HG02884 (cell line): ENCODE measurements at regions not wholly inside any gene's neighbourhood (a gene's known extent, or its start where the extent isn't known, plus 50 kb on each side); places are given as distances from the start of the nearest gene placed in this dataset.

Experiments
- ATAC-seq: cut with Tn5 transposase; IDR thresholded peaks from one replicate; pipeline ENCODE4 v1.9.1; 2021; ENCODE audit warnings: mild to moderate bottlenecking, moderate library complexity; ENCODE audit not compliant: unreplicated experiment

DNA sequence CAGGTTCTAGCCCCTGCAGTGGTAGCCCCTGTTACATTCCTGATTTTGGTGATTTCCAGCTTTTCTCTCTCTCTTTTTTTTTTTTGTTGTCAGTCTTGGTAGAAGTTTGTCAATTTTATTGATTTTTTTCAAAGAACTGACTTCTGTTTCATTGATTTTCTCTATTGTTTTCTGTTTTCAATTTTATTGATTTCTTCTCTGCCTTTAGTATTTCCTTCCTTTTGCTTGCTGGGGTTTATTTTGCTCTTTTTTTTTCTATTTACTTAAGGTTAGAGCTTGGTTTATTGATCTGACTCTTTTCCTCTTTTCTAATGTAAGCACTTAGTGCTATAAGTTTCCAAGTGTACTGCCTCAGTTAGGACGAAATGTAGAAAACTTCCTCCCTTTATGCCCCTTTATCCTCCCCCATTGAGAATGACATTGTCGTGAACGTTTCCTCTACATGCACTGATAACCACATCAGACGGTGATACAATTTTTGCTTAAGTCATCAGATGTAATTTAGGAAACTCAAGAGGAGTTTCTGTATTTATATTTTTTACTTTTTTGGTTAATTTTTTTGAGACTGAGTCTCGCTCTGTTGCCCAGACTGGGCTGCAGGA, 81.1 kb upstream of the HS6ST1 start:
- no peak for ATAC-seq

DNA sequence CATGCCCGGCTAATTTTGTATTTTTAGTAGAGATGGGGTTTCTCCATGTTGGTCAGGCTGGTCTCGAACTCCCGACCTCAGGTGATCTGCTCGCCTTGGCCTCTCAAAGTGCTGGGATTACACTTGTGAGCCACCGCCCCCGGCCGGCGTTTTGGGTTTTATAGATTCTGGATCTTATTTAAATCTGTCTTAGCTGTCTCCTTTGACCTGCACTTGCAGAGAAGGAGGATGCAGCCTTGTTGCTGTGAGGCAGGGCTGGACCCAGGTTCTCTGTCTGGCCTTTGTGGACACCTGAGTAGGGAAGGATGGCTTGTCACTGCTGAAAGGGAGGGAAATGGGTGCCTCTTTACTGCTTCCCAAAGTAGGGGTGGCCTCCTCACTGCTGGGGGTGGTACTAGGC, 83.0 kb upstream of the HS6ST1 start:
- no peak for ATAC-seq

DNA sequence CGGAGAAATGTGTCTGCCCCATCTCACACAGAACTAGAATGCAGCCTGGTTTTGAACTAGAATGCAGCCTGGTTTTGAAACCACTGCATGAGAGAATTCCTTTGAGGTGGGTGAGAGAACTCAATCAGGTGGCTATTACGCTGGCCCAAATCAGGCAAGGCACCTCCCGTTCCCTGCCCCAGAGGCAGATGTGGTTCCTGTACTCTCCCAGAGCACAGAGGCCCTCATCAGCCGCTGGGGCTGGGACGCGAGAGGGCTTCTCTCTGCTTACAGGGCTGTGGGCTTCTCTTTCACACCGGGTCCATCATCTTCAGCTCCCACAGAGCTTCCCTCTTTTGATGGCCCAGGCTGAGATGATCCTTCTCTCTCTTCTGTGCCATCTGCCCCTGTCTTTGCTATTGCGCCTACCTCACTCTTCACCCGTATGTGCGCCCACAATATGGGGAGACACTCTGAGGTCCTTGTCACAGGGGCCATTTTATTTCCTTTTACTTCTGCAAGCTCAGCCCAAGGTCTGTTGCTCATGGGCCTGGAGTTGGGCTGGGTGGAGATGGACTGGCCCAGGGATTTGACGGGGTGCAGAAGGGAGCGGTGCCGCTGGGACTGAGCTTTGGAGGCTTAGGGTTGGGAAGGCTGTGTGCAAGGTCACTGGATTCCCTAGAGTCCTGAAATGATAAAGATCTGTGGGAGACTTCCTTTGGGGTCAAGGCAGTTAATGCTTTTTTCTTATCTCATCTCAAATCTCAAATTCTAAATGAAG, 84.4 kb upstream of the HS6ST1 start:
- ATAC-seq: no peak

DNA sequence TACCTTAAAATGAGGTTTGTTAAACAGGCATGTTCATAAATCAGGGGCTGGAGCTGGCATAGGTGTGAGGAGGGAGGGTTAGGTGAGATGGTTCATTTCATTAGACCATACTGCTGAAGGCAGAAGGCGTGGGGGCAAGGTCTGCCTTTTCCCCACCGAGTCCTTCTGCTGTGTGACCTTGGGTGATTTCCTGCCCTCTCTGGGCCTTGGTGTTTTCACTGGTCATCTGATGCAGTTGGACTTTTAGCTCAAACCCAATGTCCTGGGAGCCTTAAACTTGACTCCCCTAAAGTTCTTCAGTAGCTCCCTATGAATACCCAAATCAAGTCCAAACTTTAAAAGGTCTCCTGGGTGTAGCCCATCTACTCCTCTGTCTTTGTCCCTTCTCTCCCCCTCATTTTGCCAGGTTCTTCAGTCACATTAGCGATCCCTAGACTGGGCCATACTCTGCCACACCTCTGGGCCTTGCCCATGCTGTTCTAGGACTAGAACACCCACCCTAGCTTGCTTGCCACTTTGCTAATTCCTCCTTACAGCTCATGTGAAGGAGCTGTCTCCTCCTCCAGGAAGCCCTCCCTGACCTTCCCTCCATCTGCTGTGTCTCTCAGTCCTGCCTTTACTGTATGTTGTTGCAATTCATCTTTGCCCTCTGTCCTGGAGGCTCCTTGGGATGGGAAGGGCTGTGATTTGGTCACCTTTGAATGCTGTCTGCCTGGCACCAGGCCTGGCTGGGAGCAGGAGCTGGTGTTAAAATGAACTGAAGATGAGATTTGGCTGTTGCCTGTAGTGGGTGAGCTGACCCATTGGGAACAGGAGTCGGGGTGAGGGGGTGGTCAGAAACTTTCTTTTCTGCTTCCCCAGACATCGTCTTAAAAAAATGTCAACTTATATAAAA, 85.4 kb upstream of the HS6ST1 start:
- ATAC-seq: no peak

DNA sequence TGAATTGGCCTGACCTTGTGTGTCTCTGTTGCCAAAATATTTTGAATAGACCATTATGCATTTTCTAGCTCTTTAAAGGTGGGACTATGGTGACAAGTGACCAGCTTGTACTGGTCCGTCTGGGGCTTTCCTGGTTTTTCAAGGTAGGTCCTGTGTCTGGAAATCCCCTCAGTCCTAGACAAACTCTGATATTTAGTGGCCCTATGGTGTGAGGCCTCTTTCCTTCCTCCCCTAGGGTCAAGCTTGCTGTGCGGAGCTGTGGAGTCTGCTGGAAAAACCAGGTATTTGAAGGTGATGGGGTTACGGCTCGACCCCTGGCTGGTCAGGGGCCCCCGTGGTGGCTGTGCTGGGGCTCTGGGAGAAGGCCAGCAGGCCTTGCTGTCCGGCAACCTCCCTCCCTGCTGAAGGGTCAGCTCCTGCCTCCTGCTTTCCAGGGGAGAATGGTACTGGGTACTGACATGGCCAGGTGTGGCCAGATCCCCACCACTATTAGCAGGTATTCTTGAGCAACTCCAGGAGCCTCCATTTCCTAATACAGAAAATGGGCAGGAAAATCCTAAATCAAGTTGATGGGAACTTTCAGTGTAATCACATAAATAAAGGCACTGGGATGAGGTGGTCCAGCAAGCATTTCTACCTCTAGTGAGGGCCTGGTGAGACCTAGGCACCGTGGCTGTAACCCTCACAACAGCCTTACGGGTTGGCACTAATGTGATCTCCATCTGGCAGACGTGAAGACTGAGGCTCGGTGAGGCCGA, 86.2 kb upstream of the HS6ST1 start:
- no peak for ATAC-seq

DNA sequence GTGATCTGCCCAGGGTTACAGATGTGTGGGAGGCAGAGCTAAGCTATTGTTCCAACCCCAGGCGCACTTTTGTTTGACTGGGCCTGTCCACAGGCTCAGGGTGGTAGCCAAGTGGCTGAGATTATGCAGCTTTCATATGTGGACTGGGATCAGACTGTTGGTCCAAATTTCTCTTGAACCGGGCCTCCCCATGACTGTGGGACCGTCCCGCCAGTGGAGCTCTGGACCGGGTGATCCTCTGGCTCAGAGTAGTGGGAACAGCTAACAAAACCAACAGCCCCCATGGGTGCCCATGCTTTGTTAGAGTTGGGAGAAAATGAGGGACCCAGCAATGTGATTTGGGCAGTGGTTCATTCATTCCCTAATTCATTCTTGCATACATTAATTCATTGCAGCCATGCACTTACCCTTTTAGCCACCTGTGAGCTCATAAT, 86.8 kb upstream of the HS6ST1 start:
- ATAC-seq: no peak

DNA sequence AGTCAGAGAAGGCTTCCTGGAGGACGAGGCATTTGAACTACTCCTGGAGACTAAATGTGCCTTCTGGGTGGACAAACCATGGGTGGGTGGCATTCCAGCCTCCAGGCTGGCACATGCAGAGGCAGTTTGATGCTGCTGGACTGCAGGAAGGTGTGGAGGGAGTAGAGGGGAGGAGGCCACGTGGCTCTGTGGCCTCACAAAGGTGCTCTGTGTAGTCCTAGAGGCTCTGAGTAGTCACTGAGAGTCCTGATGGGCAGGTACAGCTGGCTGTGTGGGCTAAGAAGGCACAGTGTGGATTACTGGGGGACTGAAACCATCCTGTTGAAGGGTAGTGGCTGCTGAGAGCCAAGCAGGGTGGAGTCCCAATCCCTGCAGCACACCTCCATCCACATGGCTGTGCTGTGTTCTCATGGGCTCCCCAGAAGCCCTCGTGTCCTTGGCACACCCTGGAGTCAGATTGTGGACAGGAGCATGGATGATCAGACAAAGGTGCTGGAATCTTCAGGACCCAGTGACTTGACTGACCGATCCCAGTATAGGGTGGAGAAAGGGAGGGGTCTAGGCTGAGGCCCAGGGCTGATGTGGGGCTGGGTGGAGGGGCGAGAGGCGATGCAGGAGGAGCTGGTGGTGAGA, 87.4 kb upstream of the HS6ST1 start:
- ATAC-seq: no peak

DNA sequence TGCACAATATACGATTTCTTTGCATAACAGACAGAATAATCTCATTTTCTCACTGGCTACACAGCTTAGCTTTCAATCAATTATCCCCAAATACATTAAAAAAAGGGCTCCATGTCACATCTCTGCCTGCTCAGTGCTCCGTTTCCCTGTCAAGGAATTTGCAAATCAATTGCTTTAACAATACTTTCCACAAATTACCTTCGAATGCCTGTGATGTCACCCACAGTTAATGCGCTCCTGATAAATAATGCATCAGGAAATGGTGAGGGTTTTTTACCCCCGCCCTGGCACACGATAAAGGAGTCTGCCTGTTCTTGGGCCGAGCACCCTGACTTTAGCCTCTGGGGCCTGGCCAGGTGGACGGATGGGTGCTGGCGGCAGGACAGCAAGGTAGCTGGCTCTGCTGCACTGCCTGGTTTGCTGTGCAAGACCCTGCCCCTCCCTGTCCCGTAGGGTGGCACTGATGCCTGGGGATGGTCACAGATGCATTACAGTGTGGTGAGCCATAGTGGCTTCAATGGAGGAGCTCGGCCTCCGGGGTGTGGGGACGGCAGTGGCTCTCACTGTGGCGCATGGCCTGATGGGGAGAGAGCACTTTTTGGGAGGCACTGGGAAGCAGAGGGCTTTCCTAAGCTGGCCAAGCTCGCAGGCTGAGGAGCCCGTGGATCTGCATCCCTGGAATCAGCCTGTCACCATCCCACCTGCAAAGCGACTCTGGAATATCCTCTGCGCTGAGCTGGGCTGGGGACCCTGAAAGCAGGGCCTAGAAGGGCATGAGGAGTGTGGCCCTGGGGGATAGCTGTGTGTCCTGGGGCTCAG, 88.3 kb upstream of the HS6ST1 start:
- ATAC-seq: no peak

DNA sequence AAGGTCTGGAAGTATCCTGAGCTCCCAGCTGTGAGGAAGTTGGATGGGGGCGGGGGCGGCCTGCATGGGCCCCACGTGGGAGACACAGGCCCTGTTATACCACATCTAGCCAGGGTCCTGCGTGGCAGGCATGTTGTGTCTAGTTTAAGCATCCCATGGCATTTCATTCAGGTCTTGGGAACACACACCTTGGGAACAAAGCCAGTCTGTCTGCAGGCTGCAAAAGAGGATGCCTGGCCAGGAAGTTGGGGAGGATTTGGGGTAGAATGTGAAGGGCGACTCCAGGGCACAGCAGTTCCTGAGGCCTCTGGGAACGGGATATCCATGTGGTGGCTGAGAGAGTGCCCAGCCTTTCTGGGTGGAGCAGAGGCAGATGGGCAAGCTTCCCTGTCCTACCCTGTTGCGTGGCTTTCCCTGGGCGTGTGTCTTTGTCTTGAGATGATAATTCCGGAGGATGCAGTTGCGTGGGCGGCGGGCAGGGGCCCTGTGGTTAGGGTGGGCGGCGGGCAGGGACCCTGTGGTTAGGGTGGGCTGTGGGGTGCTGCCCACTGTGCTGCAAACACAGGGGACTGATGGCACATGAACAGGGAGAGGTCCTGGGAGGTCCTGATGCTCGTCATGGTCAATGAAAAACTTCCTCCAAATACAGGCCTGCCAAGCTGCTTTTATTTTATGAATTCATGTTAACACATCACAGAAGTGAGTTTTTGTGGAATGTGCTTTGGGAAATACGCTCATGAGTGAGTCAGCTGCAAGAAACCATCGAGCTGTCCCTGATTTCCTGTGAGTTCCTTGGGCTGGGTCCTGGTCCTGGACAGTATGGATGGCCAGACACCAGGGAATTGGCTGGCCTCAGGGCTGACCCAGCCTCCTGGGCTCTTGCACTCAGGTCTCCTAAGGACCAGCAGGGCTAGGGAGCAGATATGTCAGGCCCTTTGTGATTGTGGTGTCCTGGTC, 90.0 kb upstream of the HS6ST1 start:
- ATAC-seq: no peak

DNA sequence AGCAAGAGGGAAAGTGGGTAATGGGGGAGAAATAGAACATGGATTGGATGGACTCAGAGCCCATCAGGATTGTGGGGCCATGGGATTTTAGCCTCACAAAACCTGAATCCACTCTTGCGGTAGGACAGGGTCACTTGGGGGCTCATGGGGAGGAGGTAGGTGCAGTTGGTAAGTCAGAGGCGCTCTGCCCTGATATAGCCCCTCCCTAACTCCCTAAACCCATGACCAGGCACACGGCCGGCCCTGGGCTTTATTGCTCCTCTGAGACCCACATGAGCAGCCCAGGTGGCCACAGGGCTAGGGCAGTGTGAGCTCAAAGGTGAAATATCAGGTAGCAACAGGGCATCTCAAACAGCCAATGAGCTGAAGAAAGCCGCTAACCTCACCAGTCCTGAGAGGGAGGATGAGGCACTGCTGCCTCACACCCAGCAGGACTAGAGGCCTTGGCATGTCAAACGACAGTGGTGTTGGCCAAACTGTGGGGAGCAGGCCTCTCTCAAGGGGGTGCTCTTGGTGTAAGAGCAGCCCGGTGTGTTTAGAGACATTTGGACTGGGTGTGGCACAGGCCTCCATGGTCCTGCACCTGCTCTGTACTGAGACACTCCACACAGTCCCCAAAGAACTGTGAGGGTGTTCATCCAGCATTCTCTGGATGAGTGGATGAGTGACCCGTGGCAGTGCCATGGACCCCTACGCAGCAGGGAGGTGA, 90.8 kb upstream of the HS6ST1 start:
- no peak for ATAC-seq

DNA sequence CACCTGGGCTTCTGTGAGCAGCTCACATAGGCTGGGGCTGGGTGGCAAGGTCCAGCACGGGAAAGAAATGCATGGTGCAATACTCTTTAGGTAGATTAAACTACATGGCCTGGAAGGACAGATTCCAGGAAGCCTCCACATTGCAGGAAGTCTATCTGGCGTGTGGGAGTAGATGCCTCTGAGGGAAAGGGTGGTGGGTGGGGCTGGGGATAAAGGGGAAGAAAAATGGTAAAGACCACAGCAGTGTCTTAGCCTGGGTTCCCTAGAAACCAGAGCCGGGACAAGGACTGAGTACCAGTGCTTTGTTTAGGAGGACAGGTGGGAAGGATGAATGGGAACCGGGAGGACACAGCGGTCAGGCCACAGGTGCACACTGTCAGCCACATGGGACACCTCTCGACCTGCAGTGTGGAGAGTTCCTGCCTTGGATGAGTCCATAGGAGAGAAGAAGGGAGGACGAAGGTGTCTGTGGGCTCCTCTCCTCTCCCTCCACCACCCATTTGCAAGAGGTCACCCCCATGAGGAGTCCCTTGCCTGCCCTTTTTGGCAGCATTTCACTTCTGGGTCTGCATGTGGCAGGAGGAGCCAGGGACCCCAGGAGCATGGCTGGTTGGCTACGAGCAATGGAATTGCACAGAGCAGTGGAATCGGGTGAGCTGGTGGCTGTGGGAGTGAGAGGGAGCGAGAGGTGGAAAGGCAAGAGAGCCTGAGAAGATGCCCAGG, 91.5 kb upstream of the HS6ST1 start:
- ATAC-seq: no peak

DNA sequence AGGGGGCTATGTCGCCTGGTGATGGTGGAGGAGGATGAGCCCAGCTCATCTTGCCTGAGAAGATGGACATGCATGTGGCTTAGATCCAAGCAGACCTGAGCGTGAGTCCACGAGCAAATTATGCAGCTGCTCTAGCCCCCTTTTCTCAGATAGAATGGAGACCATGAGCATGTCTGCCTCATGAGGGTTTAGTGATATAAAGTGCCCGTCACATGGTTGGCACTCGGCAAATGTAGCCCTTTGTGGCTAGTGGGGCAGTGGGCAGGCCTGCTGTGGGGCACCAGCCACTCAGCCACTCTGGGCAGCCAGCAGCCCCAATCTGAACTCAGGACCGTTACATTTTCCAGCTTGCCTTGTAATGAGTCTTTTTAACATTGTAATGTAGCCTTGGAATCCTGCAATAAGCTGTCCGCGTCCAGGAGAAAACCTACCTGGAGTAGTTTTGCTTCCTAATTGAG, 92.1 kb upstream of the HS6ST1 start:
- ATAC-seq: no peak

DNA sequence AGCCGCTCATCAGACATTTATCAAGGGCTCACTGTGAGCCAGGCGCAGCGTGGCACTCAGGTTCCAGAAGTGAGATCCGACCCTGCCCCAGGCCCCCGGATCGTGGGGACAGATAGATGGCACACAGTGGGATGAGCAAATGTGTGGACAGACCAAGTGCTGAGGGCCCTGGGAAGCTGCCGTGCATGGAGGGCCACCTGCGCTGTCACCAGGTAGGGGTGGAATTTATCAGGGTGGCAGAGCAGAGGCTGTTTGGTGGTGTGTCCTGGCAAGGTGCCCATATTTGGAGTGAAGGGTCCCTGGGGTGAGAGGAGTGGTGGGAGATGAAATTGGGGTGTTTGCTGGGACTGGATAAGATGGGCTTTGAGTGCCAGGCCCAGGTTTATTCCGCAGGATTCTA, 92.8 kb upstream of the HS6ST1 start:
- no peak for ATAC-seq

DNA sequence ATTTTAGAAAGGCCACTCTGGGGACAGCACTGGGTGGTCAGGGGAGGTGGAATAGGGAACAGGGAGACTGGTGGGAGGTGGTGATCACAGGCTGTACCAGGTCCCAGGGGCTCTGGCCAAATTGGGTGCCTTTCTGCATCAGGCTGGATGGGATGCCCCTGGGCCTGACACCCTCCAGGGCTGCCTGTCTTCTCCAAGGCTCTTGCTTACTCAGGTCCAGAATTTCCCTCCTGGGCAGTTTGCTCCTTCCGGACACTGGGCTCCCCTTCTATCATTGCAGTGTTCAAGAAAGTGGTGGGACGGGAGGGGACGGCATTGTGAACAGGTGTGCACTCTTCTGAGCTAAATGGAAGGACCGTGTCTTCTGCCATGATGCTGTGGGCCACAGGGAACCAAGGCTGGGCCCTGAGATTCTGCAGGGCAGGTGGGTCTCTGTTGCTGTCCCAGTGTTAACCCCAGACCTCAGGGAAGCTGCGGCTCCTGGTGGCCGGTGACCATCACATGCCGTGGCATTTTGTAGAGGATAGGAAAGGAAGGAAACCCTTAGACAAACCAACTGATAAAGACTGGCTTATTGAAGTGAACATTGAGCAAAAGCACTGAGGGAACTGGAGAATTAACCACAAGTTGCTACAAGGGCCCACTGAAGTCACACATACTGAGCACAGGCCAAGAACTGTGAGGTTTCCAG, 93.7 kb upstream of the HS6ST1 start:
- ATAC-seq: no peak

DNA sequence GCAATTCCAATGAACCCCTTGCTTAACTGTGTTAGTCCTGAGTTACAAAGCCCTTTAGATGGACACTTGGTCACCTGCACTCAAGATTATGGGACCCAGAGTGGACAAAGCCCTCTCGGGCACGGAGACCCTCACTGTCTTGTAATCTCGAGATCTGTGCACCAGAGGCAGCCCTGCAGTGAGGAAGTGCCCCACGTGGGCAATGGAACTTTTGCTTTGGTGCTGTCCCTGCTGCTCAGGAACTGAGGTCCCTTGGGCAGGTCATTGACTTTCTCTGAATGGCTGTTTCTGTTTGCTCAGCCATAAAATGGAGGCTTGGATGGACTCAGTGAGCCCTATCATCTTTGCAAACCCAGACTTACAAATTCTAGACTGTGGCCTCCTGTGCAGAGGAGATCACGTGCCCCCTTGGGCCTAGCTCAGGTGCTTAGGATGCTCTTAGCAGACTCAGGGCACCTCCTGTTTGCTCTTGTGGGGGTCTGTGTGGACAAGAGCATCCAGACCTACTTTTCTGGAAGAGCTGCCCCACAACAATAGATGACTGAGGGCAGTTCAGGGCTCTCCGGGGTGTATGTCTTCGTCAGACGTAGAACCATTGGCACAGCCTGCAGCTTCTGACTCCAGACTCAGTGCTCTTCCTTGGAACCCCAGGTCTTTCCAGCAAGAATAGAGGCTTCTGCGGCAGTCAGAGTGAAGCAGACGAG, 94.5 kb upstream of the HS6ST1 start:
- ATAC-seq: no peak

DNA sequence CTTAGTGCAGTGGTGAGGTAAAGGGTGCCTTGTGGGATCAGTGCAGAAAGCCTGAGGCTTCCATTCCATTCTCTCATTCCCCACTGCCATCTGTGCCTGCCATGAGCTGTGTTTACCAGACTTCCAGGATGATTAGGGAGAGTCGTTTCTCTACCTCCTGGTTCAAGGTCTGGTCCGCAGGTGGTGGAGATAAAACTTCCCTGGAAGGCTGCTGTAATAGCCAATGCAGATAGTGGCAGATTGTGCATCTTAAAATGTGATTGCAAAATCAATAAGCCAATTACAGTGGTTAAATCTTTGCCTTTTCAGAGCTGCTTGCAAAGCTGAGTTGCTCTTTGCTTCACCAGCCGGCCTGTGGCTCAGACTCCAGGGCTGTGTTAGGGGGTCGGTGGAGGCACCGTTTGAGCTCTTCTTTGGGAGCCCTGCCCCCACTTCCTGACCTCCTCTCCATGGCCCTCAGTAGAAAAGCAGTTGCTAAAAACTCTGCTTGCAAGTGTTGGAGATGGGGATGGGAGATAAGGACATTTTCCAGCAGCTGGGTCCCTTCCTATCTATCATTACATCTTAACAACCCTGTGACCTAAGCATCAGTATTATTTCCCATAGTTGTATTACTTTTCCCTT, 95.2 kb upstream of the HS6ST1 start:
- no peak for ATAC-seq
